COLO829 (cell line): ENCODE measurements at regions not wholly inside any gene's neighbourhood (a gene's known extent, or its start where the extent isn't known, plus 50 kb on each side); places are given as distances from the start of the nearest gene placed in this dataset.
"Not testable (repeated sequence)": the region's sequence is repeated elsewhere in the genome, so short reads cannot be mapped to it uniquely, and the experiment has no call there.

Source experiments
- DNase-seq: peaks from one replicate; pipeline ENCODE4 v3.0.0; 2012; ENCODE audit warnings: low spot score

DNA sequence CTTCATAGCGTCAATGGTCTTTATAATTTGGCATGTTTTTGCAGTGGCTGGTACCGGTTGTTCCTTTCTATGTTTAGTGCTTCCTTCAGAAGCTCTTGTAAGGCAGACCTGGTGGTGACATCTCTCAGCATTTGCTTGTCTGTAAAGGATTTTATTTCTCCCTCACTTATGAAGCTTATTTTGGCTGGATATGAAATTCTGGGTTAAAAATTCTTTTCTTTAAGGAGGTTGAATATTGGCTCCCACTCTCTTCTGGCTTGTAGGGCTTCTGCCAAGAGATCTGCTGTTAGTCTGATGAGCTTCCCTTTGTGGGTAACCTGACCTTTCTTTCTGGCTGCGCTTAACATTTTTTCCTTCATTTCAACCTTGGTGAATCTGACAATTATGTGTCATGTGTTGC lies 250.0 kb upstream of the CTNNB1 start:
- not testable (repeated sequence) for DNase-seq

DNA sequence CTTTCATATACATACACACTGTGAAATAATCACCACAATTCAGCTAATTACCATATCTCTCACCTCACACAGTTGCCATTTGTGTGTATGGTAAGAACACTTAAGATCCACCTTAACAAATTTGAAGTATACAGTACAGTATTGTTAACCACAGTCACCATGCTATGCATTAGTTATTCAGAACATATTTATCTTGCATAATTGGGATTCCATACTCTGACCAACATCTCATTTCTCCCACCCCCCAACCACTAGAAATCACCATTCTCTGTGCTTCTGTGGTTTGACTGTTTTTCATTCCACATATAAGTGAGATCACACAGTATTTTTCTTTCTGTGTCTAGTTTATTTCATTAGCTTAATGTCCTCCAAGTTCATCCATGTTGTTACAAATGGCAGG lies 247.7 kb upstream of the CTNNB1 start:
- DNase-seq = no peak

DNA sequence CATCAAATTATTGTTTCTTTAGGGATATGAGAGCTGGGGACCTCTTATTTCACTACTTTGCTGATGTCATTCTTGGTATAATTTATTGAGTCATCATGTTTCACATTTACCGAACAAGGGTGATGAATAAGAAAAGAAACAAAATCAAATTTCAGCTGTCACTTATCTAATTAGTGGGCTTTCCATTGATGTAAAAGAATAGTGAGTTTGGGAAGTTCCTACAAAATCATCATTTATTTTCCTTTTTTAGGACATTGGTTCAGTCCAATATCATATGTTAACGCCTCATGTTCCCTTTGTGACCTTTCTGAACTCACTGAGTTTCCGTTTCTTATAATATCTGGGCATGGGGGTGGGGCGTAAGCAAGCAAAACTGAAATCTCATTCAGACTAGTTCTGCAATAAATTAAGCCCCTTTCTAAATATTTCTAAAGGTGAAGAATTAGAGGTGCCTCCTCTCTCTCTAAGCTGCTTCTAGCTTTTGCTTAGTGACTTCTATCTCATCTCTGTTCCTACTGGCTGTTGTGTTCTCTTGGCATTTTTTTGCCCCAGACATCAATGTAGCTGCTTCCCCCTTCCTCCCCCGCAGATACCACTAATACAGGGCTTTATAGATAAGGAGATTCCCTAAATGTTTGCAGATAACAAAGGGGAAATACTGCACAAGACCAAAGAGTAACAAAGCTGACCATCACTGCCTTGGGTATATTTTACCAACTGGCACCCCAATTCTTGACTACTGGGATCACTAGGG lies 238.0 kb upstream of the CTNNB1 start:
- DNase-seq = no peak

DNA sequence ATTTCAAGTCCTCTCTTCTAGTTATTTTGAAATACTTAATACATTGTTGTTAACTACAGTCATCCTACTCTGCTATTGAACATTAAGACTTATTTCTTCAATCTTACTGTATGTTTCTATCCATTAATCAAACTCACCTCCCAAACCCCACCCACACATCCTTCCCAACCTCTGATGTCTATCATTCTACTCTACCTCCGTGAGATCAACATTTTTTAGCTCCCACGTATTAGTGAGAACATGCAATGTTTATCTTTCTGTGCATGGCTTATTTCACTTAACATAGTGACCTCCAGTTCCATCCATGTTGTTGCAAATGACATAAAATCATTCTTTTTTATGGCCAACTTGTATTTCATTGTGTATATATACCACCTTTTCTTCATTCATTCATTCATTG lies 236.6 kb upstream of the CTNNB1 start:
- DNase-seq = no peak

GRCh38 chr3:40968666-40969065 lies 230.6 kb upstream of the CTNNB1 start:
- no peak for DNase-seq

GRCh38 chr3:40969341-40969740 lies 230.0 kb upstream of the CTNNB1 start:
- no peak for DNase-seq

- no peak for DNase-seq
Measured at GRCh38 chr3:40969756-40970466, 229.4 kb upstream of the CTNNB1 start.

DNA sequence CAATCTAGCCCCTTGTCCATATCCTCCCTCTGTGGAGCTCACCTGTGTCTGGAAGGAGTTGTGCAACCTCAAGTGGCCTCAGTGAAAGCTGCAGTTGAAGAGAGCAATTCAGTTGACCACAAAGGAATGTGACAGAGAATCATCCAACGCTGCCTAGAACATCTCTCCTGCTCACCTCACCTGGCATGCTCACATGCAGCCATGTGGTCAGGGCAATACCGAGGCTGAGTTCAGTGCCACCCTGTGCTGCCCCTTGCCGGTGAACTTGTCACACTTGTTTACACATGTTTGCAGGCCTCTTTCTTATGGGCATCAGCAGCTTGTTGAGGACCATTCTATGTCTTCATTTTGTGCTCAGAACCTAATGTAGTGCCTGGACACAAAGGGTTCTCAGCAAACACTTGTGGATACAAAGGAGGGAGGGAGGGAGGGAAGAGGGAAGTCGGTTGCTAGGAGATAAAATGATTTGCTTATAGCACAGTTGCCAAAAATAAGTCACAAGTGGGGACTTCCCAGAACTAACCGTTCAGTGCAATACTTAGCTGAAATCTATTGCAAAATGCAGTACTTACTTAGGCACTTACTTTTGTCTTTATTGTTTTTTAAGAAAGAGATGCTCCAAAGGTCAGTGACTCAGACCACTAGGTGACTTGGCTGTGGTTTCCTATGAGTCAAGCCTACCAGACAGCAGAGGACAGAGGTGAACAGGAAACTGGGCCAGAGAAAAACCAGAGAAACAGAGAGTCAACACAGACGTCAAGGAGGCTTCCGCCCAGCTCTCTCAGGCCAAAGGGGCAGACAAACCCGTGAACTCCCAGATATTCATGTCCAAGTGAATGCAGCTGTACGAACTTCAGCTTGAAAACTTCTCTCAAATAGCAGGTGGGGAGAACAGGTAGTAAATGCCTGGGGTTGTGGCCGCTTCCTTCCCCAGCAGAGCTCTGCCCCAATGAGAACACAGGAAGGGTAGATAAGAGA lies 227.8 kb upstream of the CTNNB1 start:
- peak; percentile 82 for DNase-seq

DNA sequence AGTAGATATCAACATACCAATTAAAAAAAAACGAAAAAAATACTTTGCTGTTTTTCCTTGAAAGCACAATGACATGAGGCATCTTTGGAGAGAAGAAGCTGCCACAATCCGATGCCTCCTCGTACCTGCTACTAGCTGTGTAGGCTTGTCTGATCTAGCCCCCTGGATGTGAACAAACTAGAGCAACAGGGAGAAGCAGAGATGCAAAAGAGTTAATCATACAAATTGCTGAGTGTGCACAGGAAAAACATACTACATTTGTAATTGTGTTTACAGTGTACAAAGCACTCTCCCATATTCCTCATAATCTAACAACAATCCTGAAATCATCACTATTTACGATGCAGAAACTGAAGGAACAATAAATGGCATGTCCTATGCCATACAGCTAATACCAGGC lies 227.0 kb upstream of the CTNNB1 start:
- DNase-seq = no peak

- no peak for DNase-seq
Measured at GRCh38 chr3:40973141-40973540, 226.2 kb upstream of the CTNNB1 start.

GRCh38 chr3:40975711-40976121 lies 223.6 kb upstream of the CTNNB1 start:
- no peak for DNase-seq

DNA sequence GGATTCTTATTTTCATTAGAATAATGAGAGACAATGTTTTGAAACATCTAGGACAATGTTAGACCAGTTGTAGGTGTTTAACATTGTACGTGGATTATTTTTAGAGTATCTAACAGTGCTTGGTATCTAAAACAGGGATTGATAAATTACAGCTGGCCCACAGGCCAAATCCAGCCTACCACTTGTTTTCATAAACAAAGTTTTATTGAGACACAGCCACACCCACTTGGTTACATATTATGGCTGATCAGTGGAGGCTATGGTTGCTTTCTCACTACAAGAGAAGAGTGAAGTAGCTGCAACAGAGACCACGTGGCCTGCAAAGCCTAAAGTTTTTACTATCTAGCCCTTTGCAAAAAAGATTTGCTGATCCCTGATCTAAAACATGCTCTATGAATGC lies 223.1 kb upstream of the CTNNB1 start:
- no peak for DNase-seq

DNA sequence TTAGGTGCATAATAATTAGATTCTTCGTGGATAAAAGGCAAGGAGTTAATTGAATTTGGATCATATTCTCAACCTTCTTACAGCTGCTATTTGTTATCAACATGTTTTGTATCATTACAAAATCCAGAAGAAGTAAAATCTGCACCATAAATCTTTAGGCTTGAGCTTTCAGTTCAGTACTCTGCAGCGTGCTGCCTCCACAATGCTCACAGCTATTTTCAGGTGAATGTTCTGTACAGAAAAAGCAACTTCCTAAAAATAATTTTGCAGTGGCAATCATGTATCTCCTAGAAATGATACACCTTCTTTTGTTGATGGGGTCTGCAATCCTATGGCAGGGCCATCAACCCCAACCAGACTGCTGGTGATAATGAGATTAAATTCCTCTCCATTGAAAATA lies 220.9 kb upstream of the CTNNB1 start:
- no peak for DNase-seq

DNA sequence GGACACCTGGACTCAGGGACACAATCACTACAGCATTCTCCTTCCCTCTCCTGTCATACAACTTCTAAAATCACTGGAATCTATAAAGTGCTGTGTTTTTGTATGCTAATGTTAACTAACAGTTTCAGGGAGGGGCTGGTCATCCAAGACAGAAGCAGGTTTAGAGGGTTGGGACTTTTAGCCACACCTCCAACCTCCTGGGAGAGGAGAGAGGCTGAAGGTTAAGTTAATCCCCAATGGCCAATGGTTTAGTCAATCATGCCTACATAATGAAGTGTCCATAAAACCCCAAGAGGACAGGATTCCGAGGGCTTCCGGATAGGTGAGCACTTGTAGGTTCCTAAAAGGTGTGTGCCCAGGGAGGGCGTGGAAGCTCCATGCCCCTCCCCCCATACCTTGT lies 219.3 kb upstream of the CTNNB1 start:
- no peak for DNase-seq

DNA sequence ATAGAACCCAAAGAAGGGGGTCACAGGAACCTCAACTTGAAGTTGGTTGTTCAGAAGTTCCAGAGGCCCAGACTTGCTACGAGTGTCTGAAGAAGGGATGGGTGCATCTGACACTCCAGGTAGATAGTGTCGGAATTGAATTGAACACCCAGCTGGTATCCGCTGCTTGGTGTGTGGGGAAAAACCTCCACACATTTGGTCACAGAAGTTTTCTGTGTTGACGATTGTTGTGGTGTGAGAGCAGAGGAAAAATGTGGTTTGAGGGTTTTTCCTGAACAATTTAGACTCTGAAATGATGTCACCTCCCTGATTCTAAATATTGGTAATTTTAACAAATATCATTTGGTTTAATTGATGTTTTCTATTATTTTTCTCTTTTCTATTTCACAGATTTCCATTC lies 218.8 kb upstream of the CTNNB1 start:
- no peak for DNase-seq

- DNase-seq = no peak
Measured at GRCh38 chr3:40985195-40985594, 214.1 kb upstream of the CTNNB1 start.

DNA sequence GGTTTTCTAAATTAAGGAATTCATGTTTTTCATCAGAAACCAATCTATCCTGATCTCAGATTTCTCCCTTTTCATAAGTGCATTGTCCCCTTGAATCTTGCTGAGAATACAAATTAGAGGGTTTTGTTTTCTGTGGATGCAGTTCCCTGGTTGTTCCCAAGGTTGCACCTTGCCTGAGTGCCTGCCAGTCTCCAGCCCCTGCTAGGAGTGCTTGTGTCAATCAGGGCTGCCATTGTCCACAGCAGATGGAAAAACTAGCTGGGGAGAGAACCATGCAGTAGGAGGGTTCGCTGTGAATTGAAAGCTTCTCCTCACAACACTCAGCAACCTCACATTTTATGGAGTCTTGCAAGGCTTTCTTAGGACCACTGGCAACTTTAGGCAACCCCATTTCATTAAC lies 210.8 kb upstream of the CTNNB1 start:
- no peak for DNase-seq

DNA sequence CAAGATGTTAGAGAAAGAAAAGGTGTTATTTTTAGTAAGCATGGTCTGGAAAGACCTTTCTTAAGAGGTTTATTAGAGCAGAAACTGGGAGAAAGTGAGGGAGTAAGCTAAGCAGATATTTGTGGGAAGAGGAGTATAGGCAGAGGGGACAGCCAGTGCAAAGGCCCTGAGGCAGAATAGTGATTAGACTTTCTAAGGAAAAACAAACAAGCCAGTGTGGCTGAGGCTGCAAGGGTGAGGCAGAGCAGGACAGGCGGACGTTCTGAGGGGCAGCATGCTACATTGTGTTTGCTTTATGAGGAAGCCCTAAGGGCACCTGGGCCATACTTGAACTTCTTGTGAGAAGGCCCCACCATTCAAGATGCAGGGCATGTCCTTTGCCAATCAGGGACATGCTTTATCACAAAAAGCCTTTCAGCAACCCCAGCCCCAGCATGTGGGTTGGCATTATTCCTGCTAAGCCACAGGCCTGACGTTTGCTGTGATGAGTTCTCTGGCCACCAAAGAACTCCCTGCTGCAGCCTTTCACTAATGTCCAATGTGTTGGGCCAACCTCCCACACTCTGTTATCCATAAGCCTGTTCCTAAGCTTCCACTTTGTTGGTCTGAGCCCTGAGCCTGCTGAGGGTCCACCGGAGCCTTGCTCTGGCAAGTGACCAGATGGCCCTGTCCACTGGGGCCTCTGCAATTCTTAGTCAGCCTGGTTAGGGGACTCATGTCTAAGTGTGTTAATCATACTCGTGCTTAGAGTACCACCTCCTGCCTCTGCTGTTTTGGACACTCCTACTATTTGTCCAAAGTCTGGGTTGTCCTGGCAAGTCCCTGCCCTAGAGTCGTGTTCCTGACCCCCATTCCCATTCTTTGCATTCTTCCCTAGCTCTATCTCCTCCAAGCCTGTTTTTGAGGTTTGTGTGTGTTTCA lies 209.9 kb upstream of the CTNNB1 start:
- no peak for DNase-seq

DNA sequence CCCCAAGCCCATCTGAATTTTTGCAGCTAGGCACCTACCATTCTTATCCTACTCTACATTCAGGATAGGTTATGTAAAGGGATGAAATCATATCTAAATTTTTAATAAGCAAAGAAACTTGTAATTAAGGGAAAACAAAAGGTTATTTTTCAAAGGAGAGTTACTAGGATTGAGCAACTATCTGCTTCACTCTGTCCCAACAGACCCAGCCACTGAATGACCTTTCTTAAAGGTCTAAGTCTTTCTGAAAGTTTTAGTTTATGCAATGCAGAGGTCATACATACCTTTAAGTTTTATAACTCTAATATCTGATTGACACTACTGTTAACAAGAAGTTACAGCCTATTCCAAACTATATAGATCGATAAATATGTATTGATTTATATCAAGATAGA lies 209.2 kb upstream of the CTNNB1 start:
- no peak for DNase-seq

DNA sequence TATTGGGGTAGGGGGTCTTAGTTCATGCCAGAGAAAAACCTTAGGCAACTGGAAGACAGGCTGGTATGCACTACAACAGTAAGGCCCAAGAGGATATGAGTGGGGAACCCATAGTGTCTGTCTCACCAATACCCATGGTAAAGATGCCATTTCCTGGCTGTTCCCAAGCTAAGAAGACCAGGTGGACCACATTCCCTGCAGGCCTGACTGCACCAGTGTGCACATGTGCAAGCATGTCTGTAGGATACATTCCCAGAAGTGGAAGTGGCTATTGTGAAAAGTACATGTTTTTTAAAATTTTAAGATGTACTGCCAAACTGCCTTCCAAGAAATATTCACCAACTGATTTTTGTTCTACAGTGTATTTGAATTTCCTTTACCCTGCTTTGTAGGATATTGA lies 207.3 kb upstream of the CTNNB1 start:
- no peak for DNase-seq

GRCh38 chr3:40994611-40995010 lies 204.7 kb upstream of the CTNNB1 start:
- DNase-seq = no peak

DNA sequence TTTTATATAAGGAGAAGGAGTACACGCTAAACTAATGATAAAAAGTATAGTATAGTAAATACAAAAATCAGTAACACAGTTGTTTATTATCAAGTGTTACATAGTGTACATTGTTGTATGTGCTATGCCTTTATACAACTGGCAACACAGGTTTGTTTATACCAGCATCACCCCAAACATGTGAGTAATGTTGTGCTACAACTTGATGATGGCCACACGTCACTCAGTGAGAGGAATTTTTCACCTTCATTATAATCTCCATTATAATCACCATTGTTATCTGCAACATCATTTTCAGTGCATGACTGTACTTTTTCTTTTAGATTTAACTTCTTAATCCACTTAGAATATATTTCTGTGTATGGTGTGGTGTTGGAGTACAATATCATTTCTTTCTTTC lies 204.0 kb upstream of the CTNNB1 start:
- DNase-seq = no peak
